GM19397 (cell line): ENCODE measurements at regions not wholly inside any gene's neighbourhood (a gene's known extent, or its start where the extent isn't known, plus 50 kb on each side); places are given as distances from the start of the nearest gene placed in this dataset.
"Not testable (repeated sequence)": the region's sequence is repeated elsewhere in the genome, so short reads cannot be mapped to it uniquely, and the experiment has no call there.

Source experiments
- ATAC-seq: cut with Tn5 transposase; IDR thresholded peaks from one replicate; pipeline ENCODE4 v1.9.1; 2021; ENCODE audit warnings: mild to moderate bottlenecking, moderate library complexity; ENCODE audit not compliant: unreplicated experiment

GRCh38 chr2:136715146-136715545, 50.2 kb upstream of the THSD7B start:
- ATAC-seq, result no peak

- no peak for ATAC-seq
Observed at GRCh38 chr2:136714452-136714951, 50.8 kb upstream of the THSD7B start.

GRCh38 chr2:136713739-136714138, 51.6 kb upstream of the THSD7B start:
- ATAC-seq, result no peak

- ATAC-seq, result no peak
Observed at GRCh38 chr2:136705336-136705735, 60.0 kb upstream of the THSD7B start.

GRCh38 chr2:136703214-136703613, 62.1 kb upstream of the THSD7B start:
- ATAC-seq, result no peak

- no peak for ATAC-seq
Observed at GRCh38 chr2:136696438-136696837, 68.9 kb upstream of the THSD7B start.

- no peak for ATAC-seq
Observed at GRCh38 chr2:136693966-136694365, 71.4 kb upstream of the THSD7B start.

GRCh38 chr2:136680079-136680478, 85.3 kb upstream of the THSD7B start:
- not testable (repeated sequence) for ATAC-seq

GRCh38 chr2:136665736-136666135, 99.6 kb upstream of the THSD7B start:
- no peak for ATAC-seq

- ATAC-seq, result no peak
Observed at GRCh38 chr2:136664713-136665405, 100.5 kb upstream of the THSD7B start.

GRCh38 chr2:136658201-136658600, 107.1 kb upstream of the THSD7B start:
- no peak for ATAC-seq

- no peak for ATAC-seq
Observed at GRCh38 chr2:136653861-136654260, 111.5 kb upstream of the THSD7B start.

- no peak for ATAC-seq
Observed at GRCh38 chr2:136651456-136652010, 113.8 kb upstream of the THSD7B start.

- ATAC-seq, result no peak
Observed at GRCh38 chr2:136647039-136647438, 118.3 kb upstream of the THSD7B start.

- ATAC-seq, result no peak
Observed at GRCh38 chr2:136645236-136645828, 120.0 kb upstream of the THSD7B start.

- no peak for ATAC-seq
Observed at GRCh38 chr2:136639651-136640050, 125.7 kb upstream of the THSD7B start.

- no peak for ATAC-seq
Observed at GRCh38 chr2:136638193-136638592, 127.2 kb upstream of the THSD7B start.

- no peak for ATAC-seq
Observed at GRCh38 chr2:136637402-136637801, 127.9 kb upstream of the THSD7B start.

- no peak for ATAC-seq
Observed at GRCh38 chr2:136628490-136628889, 136.9 kb upstream of the THSD7B start.

GRCh38 chr2:136613096-136613495, 152.2 kb upstream of the THSD7B start:
- no peak for ATAC-seq

GRCh38 chr2:136612079-136612478, 153.3 kb upstream of the THSD7B start:
- ATAC-seq, result no peak

- ATAC-seq, result no peak
Observed at GRCh38 chr2:136611451-136611850, 153.9 kb upstream of the THSD7B start.
